HCT116 (cell line): ENCODE measurements at regions not wholly inside any gene's neighbourhood (a gene's known extent, or its start where the extent isn't known, plus 50 kb on each side); places are given as distances from the start of the nearest gene placed in this dataset.

Experiments
- ATAC-seq: fragments of 200-7000 bp; cut with Tn5 transposase; 2 replicates; pipeline ENCODE4 v1.9.1; 2020; ENCODE audit warnings: mild to moderate bottlenecking, moderate library complexity
- BruUV-seq: library from RNA; stranded (reverse); fragments of 400-500 nt; replicated peaks from 2 replicates; lab custom pipeline; 2021; lab: Mats Ljungman, UMichigan
- CTCF ChIA-PET: fragments of 300-600 bp; sonication (Branson Sonifier 250); formaldehyde crosslinking; loops from one replicate; lab custom pipeline; 2021; ENCODE audit warnings: antibody characterized with exemption; lab: Charles Lee
- POLR2A ChIA-PET: fragments of 300-600, 350-600 bp; sonication (Branson Sonifier 250); formaldehyde crosslinking; loops from one replicate; lab custom pipeline; 2021; ENCODE audit warnings: antibody characterized with exemption; lab: Charles Lee
- RAD21 ChIA-PET, 2 experiments: fragments of 300-600 bp; sonication (Branson Sonifier 250); formaldehyde crosslinking; loops; one replicate each; lab custom pipeline; 2023; ENCODE audit warnings: low total read pairs in 2 of 2; ENCODE audit not compliant: uncharacterized antibody in 2 of 2, unreplicated experiment in 2 of 2, low non-redundant PET in 1 of 2; lab: Charles Lee
- DNase-seq: peaks from one replicate; pipeline ENCODE4 v3.0.0-alpha.2; 2010; ENCODE audit warnings: low read depth, low spot score
- H2AFZ ChIP-seq: fragments of 200-600 bp; shearing (Covaris generic), sonication (generic); 2 replicates; pipeline ENCODE4 v1.6.1; 2017; ENCODE audit warnings: low read depth, mixed run types, mixed read lengths, antibody characterized with exemption, low read length; ENCODE audit not compliant: poor library complexity, severe bottlenecking
- H3K27ac ChIP-seq: 2 replicates; pipeline ENCODE4 v1.5.1; 2012; ENCODE audit warnings: low read depth, low read length
- H3K27me3 ChIP-seq: fragments of 200-600 bp; sonication (generic); 2 replicates; pipeline ENCODE4 v1.6.1; 2016; ENCODE audit warnings: mixed run types, low read length, mixed read lengths; ENCODE audit not compliant: insufficient read depth
- H3K36me3 ChIP-seq, 2 experiments: fragments of 200-500 bp in 1 of 2; fragments of 200-600 bp in 1 of 2; sonication (Bioruptor generic) in 1 of 2; sonication (generic) in 1 of 2; 2 replicates each; pipeline versions ENCODE4 v1.5.1 to v1.6.1; 2014 to 2016; ENCODE audit warnings: low read length in 2 of 2, inconsistent platforms in 1 of 2, mixed read lengths in 1 of 2, mixed run types in 1 of 2; ENCODE audit not compliant: insufficient read depth in 2 of 2, control insufficient read depth in 1 of 2
- H3K4me1 ChIP-seq, 2 experiments: fragments of 200-600 bp in 1 of 2; sonication (generic) in 1 of 2; 2 replicates each; pipeline versions ENCODE4 v1.5.1 to v1.6.1; 2012 to 2017; ENCODE audit warnings: low read length in 2 of 2, inconsistent platforms in 1 of 2, mild to moderate bottlenecking in 1 of 2, mixed read lengths in 1 of 2, mixed run types in 1 of 2, moderate library complexity in 1 of 2; ENCODE audit not compliant: insufficient read depth in 2 of 2, control insufficient read depth in 1 of 2
- H3K4me2 ChIP-seq: fragments of 200-600 bp; sonication (generic); 2 replicates; pipeline ENCODE4 v1.6.1; 2017; ENCODE audit warnings: mixed run types, low read length, mixed read lengths
- H3K4me3 ChIP-seq, 2 experiments: fragments of 200-600 bp in 1 of 2; sonication (generic) in 1 of 2; replicated peaks in 1 of 2; 2 replicates each; pipeline ENCODE4 v1.5.1; 2011 to 2016; ENCODE audit warnings: low read length in 2 of 2, control low read depth in 1 of 2, low read depth in 1 of 2, mild to moderate bottlenecking in 1 of 2, mixed read lengths in 1 of 2, mixed run types in 1 of 2
- H3K79me2 ChIP-seq: fragments of 200-600 bp; sonication (generic); 2 replicates; pipeline ENCODE4 v1.6.1; 2017; ENCODE audit warnings: mild to moderate bottlenecking, mixed run types, low read length, moderate library complexity, mixed read lengths; ENCODE audit not compliant: insufficient read depth
- H3K9ac ChIP-seq: fragments of 200-600 bp; sonication (generic); 2 replicates; pipeline ENCODE4 v1.6.1; 2016; ENCODE audit warnings: low read length, mixed read lengths
- H3K9me2 ChIP-seq: fragments of 200-600 bp; sonication (generic), shearing (Covaris generic); 2 replicates; pipeline ENCODE4 v1.6.1; 2017; ENCODE audit warnings: mixed run types, mild to moderate bottlenecking, moderate library complexity; ENCODE audit not compliant: insufficient read depth
- H3K9me3 ChIP-seq, 2 experiments: fragments of 200-500 bp in 1 of 2; fragments of 200-600 bp in 1 of 2; sonication (Bioruptor generic) in 1 of 2; sonication (generic) in 1 of 2; 2 replicates each; pipeline ENCODE4 v1.6.1; 2014 to 2017; ENCODE audit warnings: low read length in 2 of 2, mixed read lengths in 2 of 2, inconsistent platforms in 1 of 2, low read depth in 1 of 2, mild to moderate bottlenecking in 1 of 2, mixed run types in 1 of 2, moderate library complexity in 1 of 2; ENCODE audit not compliant: control insufficient read depth in 1 of 2, insufficient read depth in 1 of 2
- H4K20me1 ChIP-seq: fragments of 200-600 bp; sonication (generic), shearing (Covaris generic); 2 replicates; pipeline ENCODE4 v1.6.1; 2017; ENCODE audit warnings: mixed run types, mild to moderate bottlenecking, moderate library complexity; ENCODE audit not compliant: insufficient read depth
- ELF1 ChIP-seq: IDR thresholded peaks from 2 replicates; pipeline ENCODE4 v1.6.1; 2012; ENCODE audit warnings: low read depth, borderline replicate concordance
- ZFX ChIP-seq: fragments of 450-650 bp; IDR thresholded peaks from 2 replicates; pipeline ENCODE4 v1.6.1; 2017
- ZNF274 ChIP-seq: fragments of 200-500 bp; sonication (Bioruptor generic); IDR thresholded peaks from 2 replicates; pipeline ENCODE4 v1.6.1; 2014; ENCODE audit warnings: mild to moderate bottlenecking, low read depth, low read length, inconsistent platforms
- intact Hi-C: fragments of 100-400 bp; cut with micrococcal nuclease; formaldehyde crosslinking; loops from 2 replicates; pipeline ENCODE4 v1.10.0; 2022
- TF ChIP-seq, protein P1 (sequence below): IDR thresholded peaks from 2 replicates; pipeline ENCODE4 v1.6.1; 2011; ENCODE audit warnings: mild to moderate bottlenecking, low read length, moderate library complexity; ENCODE audit not compliant: insufficient replicate concordance; ENCODE audit errors: extremely low read depth
- TF ChIP-seq, protein P2 (sequence below), 3 experiments: fragments of 200-600 bp in 1 of 3; sonication (generic) in 1 of 3; IDR thresholded peaks in 2 of 3; conservative IDR thresholded peaks in 1 of 3; 2 replicates each; pipeline ENCODE4 v1.5.1; 2012 to 2017; ENCODE audit warnings: low read depth in 2 of 3, low read length in 2 of 3, antibody characterized with exemption in 1 of 3, borderline replicate concordance in 1 of 3, control low read depth in 1 of 3, mild to moderate bottlenecking in 1 of 3, mixed read lengths in 1 of 3, mixed run types in 1 of 3, moderate library complexity in 1 of 3; ENCODE audit not compliant: insufficient read depth in 1 of 3

DNA sequence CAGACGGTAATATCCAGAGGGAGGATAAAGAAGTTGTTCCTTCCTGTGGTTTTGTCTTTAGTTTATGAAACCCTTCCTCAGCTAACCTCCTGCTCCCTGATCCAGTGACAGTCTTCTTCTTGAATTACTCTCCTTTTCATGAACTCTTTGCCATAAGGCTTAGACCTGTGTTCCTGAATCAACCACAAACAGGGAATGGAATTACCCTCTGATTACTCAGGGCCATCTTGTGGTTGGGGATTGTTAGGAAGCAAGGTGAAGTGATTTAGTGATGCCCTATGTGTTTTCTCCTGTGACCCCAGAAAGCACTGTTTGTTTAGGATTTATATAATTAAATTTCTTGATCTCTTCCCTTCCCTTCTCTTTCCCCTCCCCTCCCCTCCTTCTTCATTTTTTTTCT lies 409.1 kb downstream of the TAF11L14 start:
- CTCF ChIA-PET: no interaction called here
- H3K4me1 ChIP-seq: no peaks in the 10 kb centered on the region
- RAD21 ChIA-PET: no interaction called here
- H3K4me2 ChIP-seq: no peak overlapping the region
- H3K9ac ChIP-seq: no peak overlapping the region
- intact Hi-C loops: no loop called here
- POLR2A ChIA-PET: no interaction called here
- H3K27ac ChIP-seq: no peak overlapping the region
- BruUV-seq: no TSS peak
- H3K79me2 ChIP-seq: no peaks in the 10 kb centered on the region
- no peak for DNase-seq
- no peaks in the 10 kb centered on the region for H3K36me3 ChIP-seq
- no peaks in the 10 kb centered on the region for H3K9me2 ChIP-seq
- peaks cover 14 to 28% of the 10 kb centered on the region in 2 experiments; a peak in 2 of 4 replicates for H3K9me3 ChIP-seq
- no peak overlapping the region for H2AFZ ChIP-seq
- H4K20me1 ChIP-seq: no peaks in the 10 kb centered on the region
- TF ChIP-seq, protein P1, sequence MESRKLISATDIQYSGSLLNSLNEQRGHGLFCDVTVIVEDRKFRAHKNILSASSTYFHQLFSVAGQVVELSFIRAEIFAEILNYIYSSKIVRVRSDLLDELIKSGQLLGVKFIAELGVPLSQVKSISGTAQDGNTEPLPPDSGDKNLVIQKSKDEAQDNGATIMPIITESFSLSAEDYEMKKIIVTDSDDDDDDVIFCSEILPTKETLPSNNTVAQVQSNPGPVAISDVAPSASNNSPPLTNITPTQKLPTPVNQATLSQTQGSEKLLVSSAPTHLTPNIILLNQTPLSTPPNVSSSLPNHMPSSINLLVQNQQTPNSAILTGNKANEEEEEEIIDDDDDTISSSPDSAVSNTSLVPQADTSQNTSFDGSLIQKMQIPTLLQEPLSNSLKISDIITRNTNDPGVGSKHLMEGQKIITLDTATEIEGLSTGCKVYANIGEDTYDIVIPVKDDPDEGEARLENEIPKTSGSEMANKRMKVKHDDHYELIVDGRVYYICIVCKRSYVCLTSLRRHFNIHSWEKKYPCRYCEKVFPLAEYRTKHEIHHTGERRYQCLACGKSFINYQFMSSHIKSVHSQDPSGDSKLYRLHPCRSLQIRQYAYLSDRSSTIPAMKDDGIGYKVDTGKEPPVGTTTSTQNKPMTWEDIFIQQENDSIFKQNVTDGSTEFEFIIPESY: no peak
- TF ChIP-seq ZNF274 (no peak), ZFX (no peak), ELF1 (no peak)
- TF ChIP-seq, protein P2, sequence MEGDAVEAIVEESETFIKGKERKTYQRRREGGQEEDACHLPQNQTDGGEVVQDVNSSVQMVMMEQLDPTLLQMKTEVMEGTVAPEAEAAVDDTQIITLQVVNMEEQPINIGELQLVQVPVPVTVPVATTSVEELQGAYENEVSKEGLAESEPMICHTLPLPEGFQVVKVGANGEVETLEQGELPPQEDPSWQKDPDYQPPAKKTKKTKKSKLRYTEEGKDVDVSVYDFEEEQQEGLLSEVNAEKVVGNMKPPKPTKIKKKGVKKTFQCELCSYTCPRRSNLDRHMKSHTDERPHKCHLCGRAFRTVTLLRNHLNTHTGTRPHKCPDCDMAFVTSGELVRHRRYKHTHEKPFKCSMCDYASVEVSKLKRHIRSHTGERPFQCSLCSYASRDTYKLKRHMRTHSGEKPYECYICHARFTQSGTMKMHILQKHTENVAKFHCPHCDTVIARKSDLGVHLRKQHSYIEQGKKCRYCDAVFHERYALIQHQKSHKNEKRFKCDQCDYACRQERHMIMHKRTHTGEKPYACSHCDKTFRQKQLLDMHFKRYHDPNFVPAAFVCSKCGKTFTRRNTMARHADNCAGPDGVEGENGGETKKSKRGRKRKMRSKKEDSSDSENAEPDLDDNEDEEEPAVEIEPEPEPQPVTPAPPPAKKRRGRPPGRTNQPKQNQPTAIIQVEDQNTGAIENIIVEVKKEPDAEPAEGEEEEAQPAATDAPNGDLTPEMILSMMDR (IDR thresholded peaks at IDR 0.05 in 2 of 3, conservative IDR thresholded peaks at IDR 0.05 in 1 of 3; ENCODE audit: borderline replicate concordance in 1 of 3, insufficient read depth in 1 of 3, low read depth in 2 of 3, low read length in 2 of 3): no peak
- H3K27me3 ChIP-seq: no peaks in the 10 kb centered on the region
- ATAC-seq: no peak
- H3K4me3 ChIP-seq: no peak overlapping the region
